A673 (cell line): ENCODE measurements at regions not wholly inside any gene's neighbourhood (a gene's known extent, or its start where the extent isn't known, plus 50 kb on each side); places are given as distances from the start of the nearest gene placed in this dataset.

Experiments used
- BruUV-seq: library from RNA; stranded (reverse); fragments of 400-500 nt; replicated peaks from 2 replicates; lab custom pipeline; 2021; lab: Mats Ljungman, UMichigan
- CTCF ChIA-PET: fragments of 300-600 bp; sonication (Branson Sonifier 250); formaldehyde crosslinking; loops from one replicate; lab custom pipeline; 2022; ENCODE audit warnings: antibody characterized with exemption; lab: Charles Lee
- POLR2A ChIA-PET: fragments of 300-600 bp; sonication (Branson Sonifier 250); formaldehyde crosslinking; loops from one replicate; lab custom pipeline; 2022; ENCODE audit warnings: antibody characterized with exemption; ENCODE audit not compliant: low non-redundant PET; lab: Charles Lee
- DNase-seq: peaks from one replicate; pipeline ENCODE4 v3.0.0-alpha.2; 2015; ENCODE audit warnings: low spot score
- H3K27ac ChIP-seq: fragments of 200-600 bp; sonication (generic); 2 replicates; pipeline ENCODE4 v1.5.1; 2016; ENCODE audit warnings: mixed run types, low read depth, mild to moderate bottlenecking, mixed read lengths, antibody characterized with exemption, low read length; ENCODE audit not compliant: poor library complexity, severe bottlenecking
- H3K27me3 ChIP-seq: fragments of 200-600 bp; sonication (generic); replicated peaks from 2 replicates; pipeline ENCODE4 v1.6.1; 2017; ENCODE audit warnings: mixed run types, low read depth, mild to moderate bottlenecking, mixed read lengths, antibody characterized with exemption, low read length; ENCODE audit not compliant: insufficient read depth, poor library complexity
- H3K36me3 ChIP-seq: fragments of 200-600 bp; sonication (generic); 2 replicates; pipeline ENCODE4 v1.6.1; 2016; ENCODE audit warnings: mixed run types, mild to moderate bottlenecking, mixed read lengths, antibody characterized with exemption, low read length; ENCODE audit not compliant: insufficient read depth, poor library complexity, severe bottlenecking
- H3K4me1 ChIP-seq: fragments of 200-600 bp; sonication (generic); 2 replicates; pipeline ENCODE4 v1.6.1; 2017; ENCODE audit warnings: mixed run types, mild to moderate bottlenecking, mixed read lengths, antibody characterized with exemption, low read length; ENCODE audit not compliant: insufficient read depth, poor library complexity, severe bottlenecking
- H3K4me3 ChIP-seq: fragments of 200-600 bp; sonication (generic); 2 replicates; pipeline ENCODE4 v1.5.1; 2016; ENCODE audit warnings: low read depth, mixed run types, mild to moderate bottlenecking, mixed read lengths, low read length; ENCODE audit not compliant: poor library complexity, severe bottlenecking
- H3K9me3 ChIP-seq: fragments of 200-600 bp; sonication (generic); 2 replicates; pipeline ENCODE4 v1.6.1; 2016; ENCODE audit warnings: mixed run types, low read depth, mild to moderate bottlenecking, mixed read lengths, antibody characterized with exemption, low read length; ENCODE audit not compliant: poor library complexity, severe bottlenecking
- CTCF ChIP-seq: fragments of 300-800, 200-600 bp; sonication (generic); conservative IDR thresholded peaks from 2 replicates; pipeline ENCODE4 v1.5.1; 2017; ENCODE audit warnings: low read depth, mild to moderate bottlenecking, antibody characterized with exemption, low read length, moderate library complexity, mixed read lengths
- EZH2 ChIP-seq: fragments of 200-600 bp; sonication (generic); IDR thresholded peaks from 2 replicates; pipeline ENCODE4 v1.6.1; 2017; ENCODE audit warnings: borderline replicate concordance, low read depth, mild to moderate bottlenecking, mixed read lengths, antibody characterized with exemption, low read length; ENCODE audit not compliant: poor library complexity, severe bottlenecking
- intact Hi-C: fragments of 100-400 bp; cut with micrococcal nuclease; formaldehyde crosslinking; loops from one replicate; pipeline ENCODE4 v1.10.0; 2022; ENCODE audit not compliant: unreplicated experiment

GRCh38 chr12:107856096-107856495, 81.6 kb downstream of the ASCL4 start:
- CTCF ChIA-PET, result no interaction called here
- POLR2A ChIA-PET, result no interaction called here
- BruUV-seq, result no TSS peak
- intact Hi-C loops, result no loop called here
- H3K4me3 ChIP-seq, result no peak overlapping the region
- no peaks in the 10 kb centered on the region for H3K36me3 ChIP-seq
- peaks cover 77% of the 10 kb centered on the region for H3K27me3 ChIP-seq
- no peak for DNase-seq
- no peak overlapping the region for H3K27ac ChIP-seq
- H3K4me1 ChIP-seq, result no peaks in the 10 kb centered on the region
- H3K9me3 ChIP-seq, result no peaks in the 10 kb centered on the region
- TF ChIP-seq CTCF, result no peak
- no peak for TF ChIP-seq EZH2

- no peak for DNase-seq
- ChIA-PET CTCF (no interaction called here), POLR2A (no interaction called here)
- Histone ChIP-seq H3K27ac (no peak overlapping the region), H3K4me3 (no peak overlapping the region), H3K36me3 (no peaks in the 10 kb centered on the region), H3K4me1 (no peaks in the 10 kb centered on the region), H3K27me3 (peaks cover 80% of the 10 kb centered on the region), H3K9me3 (no peaks in the 10 kb centered on the region)
- BruUV-seq, result no TSS peak
- TF ChIP-seq EZH2 (no peak), CTCF (no peak)
- intact Hi-C loops, result no loop called here
Observed at GRCh38 chr12:107857191-107857590, 82.7 kb downstream of the ASCL4 start.

GRCh38 chr12:107859367-107859766, 84.9 kb downstream of the ASCL4 start:
- TF ChIP-seq EZH2 (no peak), CTCF (no peak)
- Histone ChIP-seq H3K9me3 (no peaks in the 10 kb centered on the region), H3K27ac (no peak overlapping the region), H3K27me3 (peaks cover 84% of the 10 kb centered on the region), H3K4me3 (no peak overlapping the region), H3K4me1 (no peaks in the 10 kb centered on the region), H3K36me3 (no peaks in the 10 kb centered on the region)
- intact Hi-C loops, result no loop called here
- DNase-seq, result no peak
- POLR2A ChIA-PET, result no interaction called here
- no TSS peak for BruUV-seq
- CTCF ChIA-PET, result no interaction called here
